Loucy (cell line): ENCODE measurements at regions not wholly inside any gene's neighbourhood (a gene's known extent, or its start where the extent isn't known, plus 50 kb on each side); places are given as distances from the start of the nearest gene placed in this dataset.

Experiments
- CTCF ChIP-seq: fragments of 200-600 bp; sonication (generic); conservative IDR thresholded peaks from 2 replicates; pipeline ENCODE4 v1.5.1; 2014; ENCODE audit warnings: mild to moderate bottlenecking, antibody characterized with exemption, low read length
- EZH2phosphoT487 ChIP-seq: fragments of 200-600 bp; IDR thresholded peaks from 2 replicates; pipeline ENCODE4 v1.6.1; 2018; ENCODE audit warnings: antibody characterized with exemption, mild to moderate bottlenecking, moderate library complexity, borderline replicate concordance

DNA sequence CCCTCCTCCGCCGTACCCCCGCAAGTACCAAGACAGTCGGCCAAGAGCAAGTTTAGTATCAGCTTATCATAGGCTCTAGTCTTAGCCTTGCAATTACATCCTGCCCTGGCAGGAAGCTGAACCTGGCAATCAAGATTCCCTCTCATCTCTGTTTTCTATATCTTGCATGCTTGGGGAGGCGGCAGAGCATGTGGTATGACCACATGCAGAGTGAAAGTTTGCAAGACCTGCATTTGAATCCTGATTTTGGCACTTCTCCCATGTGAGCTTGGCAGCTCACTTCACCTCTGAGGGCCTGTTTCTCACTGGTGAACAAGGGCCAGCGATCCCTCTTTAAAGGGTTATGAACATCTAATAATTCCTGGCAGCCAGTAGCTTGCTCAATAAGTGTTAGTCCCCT, 106.1 kb upstream of the FRMD4B start:
- no peak for TF ChIP-seq CTCF
- no peak for TF ChIP-seq EZH2phosphoT487
